ENCODE measurements at regions not wholly inside any gene's neighbourhood (a gene's known extent, or its start where the extent isn't known, plus 50 kb on each side); places are given as distances from the start of the nearest gene placed in this dataset.

- intact Hi-C loops (cut with micrococcal nuclease; ENCODE audit: unreplicated experiment), result no loop called here
- Histone ChIP-seq H3K4me1 (ENCODE audit: insufficient read depth, low read length, poor library complexity, severe bottlenecking) (no peaks in the 10 kb centered on the region), H3K9me3 (ENCODE audit: low read length) (no peaks in the 10 kb centered on the region), H3K4me3 (ENCODE audit: low read depth, low read length, poor library complexity, severe bottlenecking) (no peak overlapping the region), H3K9me2 (ENCODE audit: insufficient read depth, low read length) (no peaks in the 10 kb centered on the region), H2AFZ (ENCODE audit: low read length) (no peak overlapping the region), H4K20me1 (ENCODE audit: insufficient read depth, low read length) (no peaks in the 10 kb centered on the region), H3K36me3 (ENCODE audit: insufficient read depth, low read length) (no peaks in the 10 kb centered on the region), H3K79me2 (ENCODE audit: insufficient read depth, low read depth, low read length) (no peaks in the 10 kb centered on the region), H3K4me2 (ENCODE audit: low read length) (no peak overlapping the region), H3K27ac (ENCODE audit: low read depth, low read length, poor library complexity, severe bottlenecking) (no peak overlapping the region)
- POLR2A ChIA-PET, result no interaction called here
- DNase-seq (ENCODE audit: low spot score), result no peak
- TF ChIP-seq EZH2phosphoT487 (IDR thresholded peaks at IDR 0.05; ENCODE audit: borderline replicate concordance, low read depth, low read length) (no peak), CTCF (conservative IDR thresholded peaks at IDR 0.05; ENCODE audit: low read length) (no peak)
- no TSS peak for BruUV-seq (replicated peaks)
- CTCF ChIA-PET (ENCODE audit: unreplicated experiment), result no interaction called here
Measured at GRCh38 chrX:2566055-2566454, 65.3 kb upstream of the DHRSX start.

- no peaks in the 10 kb centered on the region for H3K9me2 ChIP-seq (ENCODE audit: insufficient read depth, low read length)
- H3K36me3 ChIP-seq (ENCODE audit: insufficient read depth, low read length), result no peaks in the 10 kb centered on the region
- no peaks in the 10 kb centered on the region for H3K9me3 ChIP-seq (ENCODE audit: low read length)
- H3K4me2 ChIP-seq (ENCODE audit: low read length), result no peak overlapping the region
- no peaks in the 10 kb centered on the region for H4K20me1 ChIP-seq (ENCODE audit: insufficient read depth, low read length)
- CTCF ChIA-PET (ENCODE audit: unreplicated experiment), result no interaction called here
- H3K27ac ChIP-seq (ENCODE audit: low read depth, low read length, poor library complexity, severe bottlenecking), result no peak overlapping the region
- H2AFZ ChIP-seq (ENCODE audit: low read length), result no peak overlapping the region
- no peak for DNase-seq (ENCODE audit: low spot score)
- BruUV-seq (replicated peaks), result no TSS peak
- no peaks in the 10 kb centered on the region for H3K79me2 ChIP-seq (ENCODE audit: insufficient read depth, low read depth, low read length)
- TF ChIP-seq CTCF (conservative IDR thresholded peaks at IDR 0.05; ENCODE audit: low read length), result no peak
- no peak for TF ChIP-seq EZH2phosphoT487 (IDR thresholded peaks at IDR 0.05; ENCODE audit: borderline replicate concordance, low read depth, low read length)
- H3K4me1 ChIP-seq (ENCODE audit: insufficient read depth, low read length, poor library complexity, severe bottlenecking), result no peaks in the 10 kb centered on the region
- POLR2A ChIA-PET, result no interaction called here
- no peak overlapping the region for H3K4me3 ChIP-seq (ENCODE audit: low read depth, low read length, poor library complexity, severe bottlenecking)
- intact Hi-C loops (cut with micrococcal nuclease; ENCODE audit: unreplicated experiment), result no loop called here
Measured at GRCh38 chrX:2561456-2561855, 60.7 kb upstream of the DHRSX start.

GRCh38 chrX:2559124-2559523 is 58.3 kb upstream of the DHRSX start:
- TF ChIP-seq CTCF (conservative IDR thresholded peaks at IDR 0.05; ENCODE audit: low read length) (no peak), EZH2phosphoT487 (IDR thresholded peaks at IDR 0.05; ENCODE audit: borderline replicate concordance, low read depth, low read length) (no peak)
- H3K27ac ChIP-seq (ENCODE audit: low read depth, low read length, poor library complexity, severe bottlenecking), result no peak overlapping the region
- H3K9me3 ChIP-seq (ENCODE audit: low read length), result no peaks in the 10 kb centered on the region
- H2AFZ ChIP-seq (ENCODE audit: low read length), result no peak overlapping the region
- CTCF ChIA-PET (ENCODE audit: unreplicated experiment), result no interaction called here
- no peaks in the 10 kb centered on the region for H3K36me3 ChIP-seq (ENCODE audit: insufficient read depth, low read length)
- intact Hi-C loops (cut with micrococcal nuclease; ENCODE audit: unreplicated experiment), result no loop called here
- H4K20me1 ChIP-seq (ENCODE audit: insufficient read depth, low read length), result no peaks in the 10 kb centered on the region
- no peaks in the 10 kb centered on the region for H3K4me1 ChIP-seq (ENCODE audit: insufficient read depth, low read length, poor library complexity, severe bottlenecking)
- POLR2A ChIA-PET, result no interaction called here
- no peaks in the 10 kb centered on the region for H3K79me2 ChIP-seq (ENCODE audit: insufficient read depth, low read depth, low read length)
- no TSS peak for BruUV-seq (replicated peaks)
- H3K4me2 ChIP-seq (ENCODE audit: low read length), result no peak overlapping the region
- H3K9me2 ChIP-seq (ENCODE audit: insufficient read depth, low read length), result no peaks in the 10 kb centered on the region
- DNase-seq (ENCODE audit: low spot score), result no peak
- no peak overlapping the region for H3K4me3 ChIP-seq (ENCODE audit: low read depth, low read length, poor library complexity, severe bottlenecking)
